DOHH2 (cell line): ENCODE measurements at regions not wholly inside any gene's neighbourhood (a gene's known extent, or its start where the extent isn't known, plus 50 kb on each side); places are given as distances from the start of the nearest gene placed in this dataset.

Source experiments
- CTCF ChIP-seq: fragments of 200-600 bp; sonication (generic); IDR thresholded peaks from one replicate; pipeline ENCODE4 v1.5.1; 2014; ENCODE audit warnings: antibody characterized with exemption, mild to moderate bottlenecking, low read depth, low read length; ENCODE audit not compliant: poor library complexity, severe bottlenecking
- EZH2phosphoT487 ChIP-seq: fragments of 200-600 bp; sonication (generic); IDR thresholded peaks from 2 replicates; pipeline ENCODE4 v1.6.1; 2017; ENCODE audit warnings: borderline replicate concordance, mild to moderate bottlenecking, antibody characterized with exemption, low read length, moderate library complexity, mixed read lengths

DNA sequence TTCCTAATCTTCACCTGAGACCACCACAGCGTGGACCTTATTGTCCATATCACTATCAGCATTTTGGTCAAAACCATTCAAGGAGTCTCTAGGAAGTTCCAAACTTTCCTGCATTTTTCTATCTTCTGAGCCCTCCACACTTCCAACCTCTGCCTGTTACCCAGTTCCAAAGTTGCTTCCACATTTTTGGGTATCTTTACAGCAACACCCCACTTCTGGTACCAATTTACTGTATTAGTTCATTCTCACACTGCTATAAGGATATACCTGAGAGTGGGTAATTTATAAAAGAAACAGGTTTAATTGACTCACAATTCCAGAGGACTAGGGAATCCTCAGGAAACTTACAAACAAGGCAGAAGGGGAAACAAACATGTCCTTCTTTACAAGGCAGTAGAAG lies 103.3 kb upstream of the CBLB start:
- TF ChIP-seq EZH2phosphoT487 (no peak), CTCF (no peak)
